ENCODE measurements at regions not wholly inside any gene's neighbourhood (a gene's known extent, or its start where the extent isn't known, plus 50 kb on each side); places are given as distances from the start of the nearest gene placed in this dataset.
"Not testable (repeated sequence)": the region's sequence is repeated elsewhere in the genome, so short reads cannot be mapped to it uniquely, and the experiment has no call there.

DNA sequence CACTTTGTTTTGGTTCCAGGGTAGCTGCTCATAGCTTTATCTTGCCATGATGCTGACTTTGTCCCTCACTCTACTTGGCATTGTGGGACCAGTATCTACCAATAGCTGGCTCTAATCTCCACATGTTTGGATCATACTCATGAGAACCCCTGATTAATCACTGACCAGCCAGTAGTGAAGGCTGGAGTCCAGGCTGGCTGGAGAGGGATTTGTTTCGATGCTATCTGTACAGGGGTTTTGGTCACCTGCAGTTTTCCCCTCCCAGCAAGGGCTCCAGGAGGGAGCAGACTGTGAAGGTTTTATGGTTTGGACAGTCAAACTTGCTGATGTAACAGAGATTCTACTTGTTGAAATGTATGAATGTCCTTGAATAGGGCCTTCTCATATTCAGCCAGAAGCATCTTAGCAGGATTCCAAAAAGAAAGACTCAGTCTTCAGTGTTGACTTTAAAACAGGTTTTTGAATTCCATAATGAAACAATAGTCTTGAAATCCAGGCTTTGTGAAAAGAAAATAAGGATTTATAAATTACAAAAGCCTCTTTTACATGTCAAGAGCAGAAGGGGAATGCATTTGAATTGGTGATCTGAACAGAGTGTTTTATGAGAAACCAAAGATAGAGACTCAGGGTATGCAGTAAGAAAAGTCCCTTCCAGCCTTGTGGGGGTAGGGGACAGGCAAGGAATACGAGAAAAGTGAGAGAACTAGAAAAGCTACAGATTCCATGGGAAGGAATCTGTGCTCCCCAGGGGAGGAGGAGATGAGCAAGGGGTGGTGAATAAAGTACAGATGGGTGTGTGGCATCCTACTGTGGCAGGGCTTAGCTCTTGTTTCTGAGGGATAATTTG is 103.1 kb upstream of the SHISA3 start:
- Mint-ChIP-seq H3K27me3 (ENCODE audit: low read depth) (peaks cover 2% of the 10 kb centered on the region), H3K9me3 (ENCODE audit: insufficient read depth) (no peaks in the 10 kb centered on the region), H3K36me3 (ENCODE audit: low read depth) (no peaks in the 10 kb centered on the region), H3K4me1 (ENCODE audit: low read depth) (no peaks in the 10 kb centered on the region), H3K4me3 (no peak overlapping the region), H3K27ac (no peak overlapping the region)
- no peak for DNase-seq
- ChIA-PET CTCF (no interaction called here), POLR2A (no interaction called here)
- no peak for ATAC-seq

DNA sequence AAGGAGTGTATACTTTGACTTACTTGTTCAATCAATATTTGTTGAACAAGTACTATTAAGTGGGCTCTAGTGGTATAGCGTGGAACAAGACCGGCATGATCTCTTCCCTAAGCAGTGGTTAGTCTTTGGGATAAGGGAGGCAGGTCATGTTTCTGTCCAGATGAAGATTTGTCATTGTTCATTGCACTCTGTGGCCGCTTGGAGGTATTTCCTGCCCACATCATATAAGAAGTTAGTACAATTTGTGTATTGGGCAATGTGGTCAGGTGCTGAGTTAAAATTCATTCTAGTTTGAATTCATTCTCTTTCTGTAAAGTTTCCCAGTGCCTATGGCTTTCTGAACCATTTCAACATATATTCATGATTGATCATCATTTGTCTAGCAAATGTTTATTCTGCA is 101.1 kb upstream of the SHISA3 start:
- no peak overlapping the region for H3K4me3 Mint-ChIP-seq
- H3K36me3 Mint-ChIP-seq (ENCODE audit: low read depth), result no peaks in the 10 kb centered on the region
- no peak for ATAC-seq
- DNase-seq, result no peak
- ChIA-PET CTCF (no interaction called here), POLR2A (no interaction called here)
- H3K4me1 Mint-ChIP-seq (ENCODE audit: low read depth), result no peaks in the 10 kb centered on the region
- H3K27ac Mint-ChIP-seq, result no peak overlapping the region
- H3K9me3 Mint-ChIP-seq (ENCODE audit: insufficient read depth), result no peaks in the 10 kb centered on the region
- peaks cover 10% of the 10 kb centered on the region for H3K27me3 Mint-ChIP-seq (ENCODE audit: low read depth)

DNA sequence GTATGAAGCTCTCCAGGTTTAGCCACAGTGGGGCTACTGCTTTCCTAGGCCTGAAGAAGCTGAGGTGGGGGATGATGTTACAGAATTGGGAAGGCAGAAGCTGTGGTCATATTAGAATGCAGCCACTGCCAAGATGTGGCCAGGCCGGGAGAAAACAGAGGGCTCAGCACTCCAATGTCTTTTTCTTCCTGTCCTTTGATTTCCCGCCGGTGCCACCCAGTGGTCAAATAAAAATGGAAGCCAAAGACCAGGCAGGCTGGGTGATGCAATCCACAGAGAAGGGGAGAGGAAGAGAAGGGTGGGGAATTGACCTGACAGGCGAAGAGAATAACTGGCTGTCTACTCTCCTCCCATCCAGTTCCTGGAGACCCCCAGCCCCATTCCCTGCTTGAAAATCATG is 94.9 kb upstream of the SHISA3 start:
- no peaks in the 10 kb centered on the region for H3K4me1 Mint-ChIP-seq (ENCODE audit: low read depth)
- no peak overlapping the region for H3K27ac Mint-ChIP-seq
- DNase-seq (no peak), ATAC-seq (no peak)
- CTCF ChIA-PET, result no interaction called here
- H3K4me3 Mint-ChIP-seq, result no peak overlapping the region
- H3K36me3 Mint-ChIP-seq (ENCODE audit: low read depth), result no peaks in the 10 kb centered on the region
- peaks cover 10% of the 10 kb centered on the region for H3K27me3 Mint-ChIP-seq (ENCODE audit: low read depth)
- POLR2A ChIA-PET, result no interaction called here
- H3K9me3 Mint-ChIP-seq (ENCODE audit: insufficient read depth), result no peaks in the 10 kb centered on the region

DNA sequence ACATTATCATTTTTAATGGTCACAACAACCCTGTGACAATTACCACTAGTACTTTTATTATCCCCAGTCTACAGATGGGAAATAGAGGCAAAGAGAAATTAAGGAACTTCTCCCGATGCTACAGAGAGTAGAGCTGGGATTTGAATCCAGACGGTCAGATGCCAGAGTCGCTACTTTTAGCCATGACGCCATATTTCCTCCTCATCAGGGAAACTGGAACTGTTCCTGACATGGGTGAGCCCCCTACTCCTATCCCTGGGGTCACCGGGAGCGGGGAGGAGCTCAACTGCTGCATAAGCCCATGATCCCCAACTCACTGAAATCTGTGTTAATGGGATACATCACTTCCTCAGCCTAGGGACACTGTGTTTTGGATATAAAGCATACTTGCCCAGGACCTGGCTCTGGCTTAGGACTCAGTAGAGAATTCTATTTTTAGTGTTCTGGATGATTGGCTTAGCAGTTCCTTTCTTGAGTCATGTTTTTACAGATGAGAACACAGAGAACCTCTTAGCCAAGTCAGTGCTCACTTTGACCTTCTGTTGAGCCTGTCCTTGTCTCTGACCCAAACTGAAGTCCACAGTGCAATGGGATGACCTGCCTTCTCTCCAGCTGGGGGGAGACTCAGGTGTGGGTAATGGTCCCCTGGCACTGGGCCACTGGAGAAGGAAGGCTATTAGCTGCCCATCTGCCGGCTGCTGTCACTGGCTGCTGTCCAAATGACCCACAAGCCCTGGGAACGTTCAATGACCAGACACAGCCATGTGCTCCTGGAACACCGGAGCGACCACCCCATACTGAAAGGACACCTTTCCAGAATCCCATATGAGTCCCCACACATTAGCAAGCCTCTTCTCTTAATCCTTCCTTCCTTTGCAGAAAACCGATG is 90.8 kb upstream of the SHISA3 start:
- no peak overlapping the region for H3K27ac Mint-ChIP-seq
- POLR2A ChIA-PET, result no interaction called here
- no peaks in the 10 kb centered on the region for H3K4me1 Mint-ChIP-seq (ENCODE audit: low read depth)
- no peaks in the 10 kb centered on the region for H3K36me3 Mint-ChIP-seq (ENCODE audit: low read depth)
- H3K27me3 Mint-ChIP-seq (ENCODE audit: low read depth), result peaks cover 2% of the 10 kb centered on the region
- no peaks in the 10 kb centered on the region for H3K9me3 Mint-ChIP-seq (ENCODE audit: insufficient read depth)
- CTCF ChIA-PET, result no interaction called here
- DNase-seq (no peak), ATAC-seq (no peak)
- no peak overlapping the region for H3K4me3 Mint-ChIP-seq

DNA sequence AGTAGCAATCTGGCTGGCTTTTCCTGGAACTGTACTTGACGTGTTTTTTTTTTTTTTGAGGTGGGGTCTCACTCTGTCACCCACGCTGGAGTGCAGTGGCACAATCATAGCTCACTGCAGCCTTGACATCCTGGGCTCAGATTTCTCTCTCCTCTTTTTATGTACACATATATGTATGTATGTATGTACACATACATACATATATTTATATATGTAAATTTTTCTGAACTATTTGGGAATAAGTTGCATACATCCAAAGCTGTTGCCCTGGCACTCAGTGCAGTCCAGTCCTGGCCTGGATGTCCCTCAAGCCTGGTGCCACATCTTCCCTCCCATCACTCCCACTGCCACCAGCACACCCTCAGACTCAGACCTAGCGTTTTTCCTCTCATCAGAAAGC is 89.0 kb upstream of the SHISA3 start:
- no peak overlapping the region for H3K4me3 Mint-ChIP-seq

DNA sequence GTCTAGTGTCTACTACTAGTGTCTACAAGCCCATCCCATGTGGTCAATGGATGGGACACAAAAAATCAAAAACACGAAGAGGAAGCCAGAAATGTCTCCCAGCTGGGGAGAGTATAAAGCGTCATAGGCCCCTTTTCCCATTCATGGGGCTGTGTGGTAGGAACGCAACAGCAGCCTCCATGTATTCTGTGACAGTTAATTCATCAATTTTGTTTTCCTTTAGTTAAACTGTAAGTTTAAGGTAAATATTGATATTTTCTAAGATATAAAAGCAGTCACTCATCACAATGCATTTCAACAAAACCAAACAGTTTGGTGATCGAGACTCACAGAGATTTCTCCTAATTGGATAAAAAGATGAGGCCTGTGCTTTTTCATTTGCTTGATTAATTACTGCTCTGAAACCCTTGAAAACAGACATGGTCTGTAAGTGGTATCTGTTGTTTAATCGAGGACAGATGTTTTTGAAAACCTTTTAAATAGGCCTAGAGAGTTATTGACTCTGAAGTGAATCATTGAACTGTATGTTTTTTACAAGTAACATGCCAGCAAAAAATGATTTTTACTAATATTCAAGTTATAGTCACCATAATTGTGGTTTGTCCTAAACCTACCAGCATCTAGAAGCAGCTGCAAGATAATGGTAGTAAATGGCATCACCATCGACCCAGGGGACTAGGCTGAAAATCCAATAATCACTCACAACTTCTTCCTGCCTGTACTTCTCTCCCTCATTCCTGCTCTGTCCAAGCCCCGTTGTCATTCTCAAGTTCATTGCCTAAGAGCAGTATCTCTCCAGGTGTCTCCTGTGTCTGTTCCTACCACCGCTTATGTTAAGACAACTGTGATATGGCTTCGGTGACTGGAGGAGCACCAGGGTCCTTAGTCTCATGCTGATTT is 87.7 kb upstream of the SHISA3 start:
- ChIA-PET POLR2A (no interaction called here), CTCF (no interaction called here)
- DNase-seq (no peak), ATAC-seq (no peak)
- Mint-ChIP-seq H3K4me3 (no peak overlapping the region), H3K27ac (no peak overlapping the region), H3K36me3 (ENCODE audit: low read depth) (no peaks in the 10 kb centered on the region), H3K4me1 (ENCODE audit: low read depth) (no peaks in the 10 kb centered on the region), H3K9me3 (ENCODE audit: insufficient read depth) (no peaks in the 10 kb centered on the region), H3K27me3 (ENCODE audit: low read depth) (no peaks in the 10 kb centered on the region)

More for the DNA sequence above, 89.0 kb upstream of the SHISA3 start:
- no peaks in the 10 kb centered on the region for H3K4me1 Mint-ChIP-seq (ENCODE audit: low read depth)
- no peaks in the 10 kb centered on the region for H3K36me3 Mint-ChIP-seq (ENCODE audit: low read depth)
- H3K27me3 Mint-ChIP-seq (ENCODE audit: low read depth), result no peaks in the 10 kb centered on the region
- POLR2A ChIA-PET, result no interaction called here
- no peak overlapping the region for H3K27ac Mint-ChIP-seq
- no peaks in the 10 kb centered on the region for H3K9me3 Mint-ChIP-seq (ENCODE audit: insufficient read depth)
- ATAC-seq (no peak), DNase-seq (no peak)
- CTCF ChIA-PET, result no interaction called here

DNA sequence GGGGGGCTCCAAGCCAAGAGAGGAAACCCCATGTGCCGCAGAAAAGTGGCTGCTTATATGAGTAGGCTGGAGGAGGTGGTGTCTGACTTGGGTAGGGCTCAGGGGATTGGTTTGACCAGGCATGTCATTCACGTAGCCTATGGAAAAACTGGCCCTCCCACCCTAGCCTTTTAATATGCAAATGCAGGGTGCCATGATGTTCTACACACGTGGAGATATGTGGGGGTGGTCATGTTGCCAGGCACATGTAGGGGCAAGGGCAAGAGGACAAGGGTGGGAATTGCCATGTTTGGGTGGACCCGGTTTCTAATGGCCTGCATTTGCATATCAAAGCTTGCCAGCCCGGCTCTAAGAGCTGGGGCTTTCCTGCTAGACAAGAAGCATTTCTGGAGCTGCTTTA is 86.9 kb upstream of the SHISA3 start:
- DNase-seq (no peak), ATAC-seq (no peak)
- CTCF ChIA-PET, result no interaction called here
- POLR2A ChIA-PET, result no interaction called here
- H3K27ac Mint-ChIP-seq, result no peak overlapping the region
- no peaks in the 10 kb centered on the region for H3K27me3 Mint-ChIP-seq (ENCODE audit: low read depth)
- H3K36me3 Mint-ChIP-seq (ENCODE audit: low read depth), result no peaks in the 10 kb centered on the region
- no peak overlapping the region for H3K4me3 Mint-ChIP-seq
- no peaks in the 10 kb centered on the region for H3K4me1 Mint-ChIP-seq (ENCODE audit: low read depth)
- H3K9me3 Mint-ChIP-seq (ENCODE audit: insufficient read depth), result no peaks in the 10 kb centered on the region

DNA sequence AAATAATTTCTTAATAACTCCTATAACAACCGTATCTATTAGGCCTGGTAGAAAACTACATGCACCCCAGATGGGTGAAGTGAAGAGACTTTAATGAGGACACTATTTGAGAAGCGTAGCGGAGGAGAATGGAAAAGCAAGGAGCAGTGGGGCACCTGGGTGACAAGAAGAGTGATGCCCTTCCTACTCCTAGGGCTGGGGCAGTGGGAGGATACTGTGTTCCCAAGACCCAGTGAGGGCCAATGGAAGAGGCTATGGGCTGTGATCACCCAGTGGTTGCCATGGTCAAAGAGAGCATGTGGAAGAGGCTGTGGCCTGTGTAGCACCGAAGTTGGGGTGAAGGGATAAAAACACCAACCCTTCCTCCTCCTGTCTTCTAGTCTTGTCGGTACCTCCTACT is 86.5 kb upstream of the SHISA3 start:
- Mint-ChIP-seq H3K27ac (no peak overlapping the region), H3K4me3 (no peak overlapping the region), H3K9me3 (ENCODE audit: insufficient read depth) (no peaks in the 10 kb centered on the region), H3K4me1 (ENCODE audit: low read depth) (no peaks in the 10 kb centered on the region), H3K36me3 (ENCODE audit: low read depth) (no peaks in the 10 kb centered on the region), H3K27me3 (ENCODE audit: low read depth) (no peaks in the 10 kb centered on the region)
- DNase-seq (no peak), ATAC-seq (no peak)
- POLR2A ChIA-PET, result no interaction called here
- CTCF ChIA-PET, result no interaction called here

DNA sequence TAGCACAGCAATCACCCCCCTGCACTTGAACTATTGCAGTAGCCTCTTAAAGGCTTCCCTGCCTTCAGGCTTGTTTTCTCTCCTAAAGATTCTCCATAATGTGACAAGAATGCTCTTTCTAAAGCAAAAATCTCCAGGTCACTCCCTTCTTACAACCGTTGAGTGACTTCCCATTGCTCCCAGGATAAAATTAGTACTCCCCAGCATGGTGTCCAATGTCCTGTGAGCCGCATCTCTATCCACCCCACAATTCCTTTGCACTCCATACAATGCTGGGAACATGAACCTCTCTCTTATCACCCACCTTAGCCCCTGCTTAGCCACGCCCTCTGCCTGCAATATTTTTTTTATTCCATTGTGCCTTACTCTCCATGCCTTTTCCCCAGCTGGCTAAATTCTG is 85.7 kb upstream of the SHISA3 start:
- ChIA-PET CTCF (no interaction called here), POLR2A (no interaction called here)
- no peak overlapping the region for H3K27ac Mint-ChIP-seq
- no peak overlapping the region for H3K4me3 Mint-ChIP-seq
- DNase-seq (no peak), ATAC-seq (no peak)
- no peaks in the 10 kb centered on the region for H3K4me1 Mint-ChIP-seq (ENCODE audit: low read depth)
- H3K27me3 Mint-ChIP-seq (ENCODE audit: low read depth), result no peaks in the 10 kb centered on the region
- H3K9me3 Mint-ChIP-seq (ENCODE audit: insufficient read depth), result no peaks in the 10 kb centered on the region
- H3K36me3 Mint-ChIP-seq (ENCODE audit: low read depth), result no peaks in the 10 kb centered on the region

DNA sequence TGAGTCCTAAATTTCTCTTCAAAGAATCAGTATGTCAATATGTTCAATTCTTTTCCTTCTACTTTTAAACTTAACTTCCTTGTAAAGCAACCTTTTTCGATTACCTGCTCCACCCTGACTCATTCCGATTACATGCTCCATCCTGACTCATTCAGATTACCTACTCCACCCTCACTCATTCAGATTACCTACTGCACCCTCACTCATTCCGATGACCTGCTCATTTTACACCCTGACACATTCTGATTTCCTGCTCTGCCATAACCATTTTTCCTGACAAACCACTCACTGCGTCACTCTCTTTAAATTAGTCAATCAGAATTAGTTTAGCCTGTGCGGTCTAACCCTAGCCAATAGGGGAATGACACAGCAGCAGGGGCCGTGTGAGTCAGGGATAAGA is 83.9 kb upstream of the SHISA3 start:
- H3K9me3 Mint-ChIP-seq (ENCODE audit: insufficient read depth); DNase-seq; H3K27ac Mint-ChIP-seq; POLR2A ChIA-PET; H3K36me3 Mint-ChIP-seq (ENCODE audit: low read depth); CTCF ChIA-PET; H3K27me3 Mint-ChIP-seq (ENCODE audit: low read depth); H3K4me1 Mint-ChIP-seq (ENCODE audit: low read depth); ATAC-seq; H3K4me3 Mint-ChIP-seq: not testable (repeated sequence)

DNA sequence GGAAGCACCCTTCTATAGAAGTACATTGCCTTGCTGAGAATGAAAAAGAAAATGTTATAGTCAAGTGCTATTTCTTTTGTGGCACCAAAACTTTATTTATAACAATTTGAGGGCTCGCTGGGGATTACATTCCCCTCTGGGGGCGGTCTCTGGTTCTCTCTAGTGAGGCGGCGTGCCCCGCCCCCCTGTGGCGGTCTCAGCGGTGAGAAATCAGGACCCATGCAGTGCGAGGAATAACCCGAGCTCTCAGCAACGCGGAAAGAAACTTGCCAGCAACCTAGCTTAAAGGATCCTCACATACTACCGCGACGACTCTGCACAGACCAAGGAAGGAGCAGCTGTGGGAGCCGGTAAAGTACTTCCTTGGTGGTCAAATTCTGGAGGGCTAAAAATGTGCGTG is 83.4 kb upstream of the SHISA3 start:
- H3K4me3 Mint-ChIP-seq, result no peak overlapping the region
- ATAC-seq, result no peak

DNA sequence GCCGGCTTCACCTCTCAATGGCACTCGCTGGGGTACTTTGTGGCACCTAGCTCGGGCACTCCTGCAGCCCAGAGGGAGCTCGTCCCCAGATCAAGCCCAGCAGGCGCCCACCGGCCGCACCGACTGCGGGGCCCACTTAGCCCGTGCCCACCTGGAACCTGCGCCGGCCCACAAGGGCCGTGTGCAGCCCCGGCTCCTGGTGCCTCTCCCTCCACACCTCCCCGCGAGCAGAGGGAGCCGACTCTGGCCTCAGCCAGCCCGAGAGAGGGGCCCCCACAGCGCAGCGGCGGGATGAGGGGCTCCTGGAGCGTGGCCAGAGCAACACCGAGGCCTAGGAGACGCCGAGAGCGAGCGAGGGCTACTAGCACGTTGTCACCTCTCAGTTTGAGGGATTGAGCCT is 82.1 kb upstream of the SHISA3 start:
- H3K9me3 Mint-ChIP-seq (ENCODE audit: insufficient read depth), result no peaks in the 10 kb centered on the region
- CTCF ChIA-PET, result no interaction called here
- H3K27ac Mint-ChIP-seq, result no peak overlapping the region

More for the DNA sequence above, 83.4 kb upstream of the SHISA3 start:
- no peaks in the 10 kb centered on the region for H3K36me3 Mint-ChIP-seq (ENCODE audit: low read depth)
- no peaks in the 10 kb centered on the region for H3K9me3 Mint-ChIP-seq (ENCODE audit: insufficient read depth)
- H3K27ac Mint-ChIP-seq, result no peak overlapping the region
- ChIA-PET CTCF (no interaction called here), POLR2A (no interaction called here)
- H3K4me1 Mint-ChIP-seq (ENCODE audit: low read depth), result no peaks in the 10 kb centered on the region
- peaks cover 3% of the 10 kb centered on the region for H3K27me3 Mint-ChIP-seq (ENCODE audit: low read depth)
- no peak for DNase-seq

More for the DNA sequence above, 82.1 kb upstream of the SHISA3 start:
- H3K4me3 Mint-ChIP-seq, result no peak overlapping the region
- no peaks in the 10 kb centered on the region for H3K36me3 Mint-ChIP-seq (ENCODE audit: low read depth)
- POLR2A ChIA-PET, result no interaction called here
- H3K4me1 Mint-ChIP-seq (ENCODE audit: low read depth), result no peaks in the 10 kb centered on the region
- peaks cover 3% of the 10 kb centered on the region for H3K27me3 Mint-ChIP-seq (ENCODE audit: low read depth)
- DNase-seq (no peak), ATAC-seq (no peak)
